NCI-H2196 (cell line): ENCODE measurements at regions not wholly inside any gene's neighbourhood (a gene's known extent, or its start where the extent isn't known, plus 50 kb on each side); places are given as distances from the start of the nearest gene placed in this dataset.
"Not testable (repeated sequence)": the region's sequence is repeated elsewhere in the genome, so short reads cannot be mapped to it uniquely, and the experiment has no call there.

Source experiments
- DNase-seq: peaks from one replicate; lab custom pipeline; 2025; ENCODE audit not compliant: unreplicated experiment; lab: John Stamatoyannopoulos, UW

DNA sequence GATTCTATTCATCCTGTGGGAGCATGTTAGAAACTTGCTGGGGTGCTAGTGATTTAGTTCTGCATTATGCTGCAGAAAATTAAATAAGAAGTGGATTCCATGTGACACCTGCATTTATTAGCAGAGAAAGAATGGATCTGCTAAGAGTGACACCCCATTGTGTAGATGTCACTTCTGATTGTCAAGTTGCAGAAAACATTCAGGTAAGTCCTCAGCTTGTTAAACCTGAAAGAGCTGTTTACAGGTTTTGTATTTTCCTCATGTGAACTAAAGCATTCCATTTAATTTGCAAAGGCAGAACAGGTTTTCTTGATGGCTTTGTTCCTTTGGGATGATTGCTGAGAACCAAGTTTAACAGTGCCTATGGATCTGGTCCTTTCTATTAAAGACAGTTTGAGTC is 238.7 kb downstream of the ABCC12 start:
- no peak for DNase-seq

DNA sequence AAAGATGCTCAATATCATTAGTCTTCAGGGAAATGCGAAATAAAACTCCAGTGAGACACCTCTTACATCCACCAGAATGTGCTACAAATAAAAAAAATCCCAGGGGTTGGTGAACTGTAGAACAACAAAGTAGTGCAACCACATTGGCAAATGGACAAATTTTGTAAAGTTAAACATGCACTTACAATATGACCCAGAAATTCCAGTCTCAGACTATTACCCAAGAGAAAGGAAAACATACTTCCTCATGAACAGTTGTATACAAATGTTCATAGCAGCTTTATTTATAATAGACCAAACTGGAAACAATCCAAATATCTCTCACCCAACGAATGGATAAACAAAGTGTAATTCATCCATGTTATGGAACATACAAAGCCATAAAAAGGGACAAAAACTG is 239.5 kb downstream of the ABCC12 start:
- DNase-seq: no peak

DNA sequence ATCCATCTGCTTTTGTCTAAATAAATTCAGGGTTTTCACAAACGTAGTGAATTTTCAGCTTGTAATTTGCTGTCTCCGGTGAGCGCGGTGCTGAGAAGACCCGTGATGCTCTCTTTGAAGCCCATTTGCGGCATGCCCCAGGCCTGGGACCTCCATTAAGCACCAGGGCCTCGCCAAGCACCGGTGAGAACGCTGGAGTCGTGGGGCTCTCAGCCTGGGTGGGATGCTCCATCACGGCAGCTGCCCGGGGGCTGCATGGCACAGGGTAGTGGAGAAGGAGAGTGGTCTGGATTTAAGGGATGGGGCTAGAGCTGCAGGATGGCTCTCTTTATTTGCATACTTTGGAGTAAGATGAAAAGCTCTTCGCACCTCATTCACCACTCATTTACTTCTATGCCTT is 248.7 kb downstream of the ABCC12 start:
- no peak for DNase-seq

DNA sequence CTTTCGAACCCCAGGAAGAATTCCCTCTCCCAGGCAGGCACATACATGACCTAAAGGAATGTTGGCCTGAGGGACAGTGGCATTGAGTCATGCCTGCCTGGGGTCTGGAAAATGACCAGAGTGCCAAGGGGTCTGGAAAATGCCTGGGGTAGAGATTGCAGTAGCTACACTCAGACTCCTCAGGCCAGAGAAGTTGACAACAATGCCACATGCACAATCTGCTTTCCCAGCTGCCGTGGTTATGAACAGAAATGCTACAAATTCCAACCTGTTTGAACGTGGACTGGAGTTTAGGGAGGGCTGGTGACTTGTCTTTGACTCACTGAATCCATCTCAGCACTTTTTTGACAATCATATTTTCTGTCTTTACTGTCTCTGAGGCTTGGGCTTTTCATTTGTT is 250.0 kb downstream of the ABCC12 start:
- no peak for DNase-seq

DNA sequence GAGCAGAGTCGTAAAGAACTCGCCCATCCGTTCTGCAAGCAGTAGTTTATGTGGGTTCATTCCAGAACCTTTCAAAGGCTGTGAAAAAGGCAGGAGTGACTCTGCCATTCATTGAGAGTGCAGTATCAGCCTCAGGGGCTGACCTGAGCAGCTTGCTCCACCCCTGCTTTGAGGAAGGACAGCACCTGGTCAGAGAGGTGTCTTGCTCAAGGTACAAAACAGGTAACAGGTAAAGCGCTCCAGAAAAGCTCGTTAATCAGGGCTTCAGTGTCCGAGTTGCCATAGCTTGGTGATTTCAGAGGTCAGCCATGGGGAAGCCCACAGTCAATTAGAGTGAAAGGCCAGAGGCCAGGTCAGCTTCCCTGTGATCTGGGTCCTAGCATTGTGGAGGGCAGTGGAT is 251.1 kb downstream of the ABCC12 start:
- DNase-seq: no peak

DNA sequence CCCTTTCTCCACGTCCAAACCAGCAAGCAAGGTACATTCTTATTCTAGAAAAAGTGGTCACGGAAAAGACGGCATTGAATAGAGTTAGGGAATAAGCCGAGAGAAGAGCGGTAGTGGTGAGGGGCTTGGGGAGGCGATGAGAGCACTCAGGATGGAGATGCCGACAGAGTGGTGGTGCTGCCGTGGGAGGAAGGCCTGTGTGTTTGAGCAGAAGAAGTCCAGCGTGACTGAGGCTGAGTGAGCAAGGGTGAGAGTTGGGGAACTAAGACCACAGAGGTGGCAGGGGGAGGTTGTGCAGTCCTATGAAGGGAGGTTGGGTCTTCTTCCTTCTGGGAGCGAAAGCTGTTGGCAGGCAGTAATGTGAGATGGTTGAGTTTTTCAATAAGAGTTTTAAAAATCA is 252.3 kb downstream of the ABCC12 start:
- DNase-seq: no peak

DNA sequence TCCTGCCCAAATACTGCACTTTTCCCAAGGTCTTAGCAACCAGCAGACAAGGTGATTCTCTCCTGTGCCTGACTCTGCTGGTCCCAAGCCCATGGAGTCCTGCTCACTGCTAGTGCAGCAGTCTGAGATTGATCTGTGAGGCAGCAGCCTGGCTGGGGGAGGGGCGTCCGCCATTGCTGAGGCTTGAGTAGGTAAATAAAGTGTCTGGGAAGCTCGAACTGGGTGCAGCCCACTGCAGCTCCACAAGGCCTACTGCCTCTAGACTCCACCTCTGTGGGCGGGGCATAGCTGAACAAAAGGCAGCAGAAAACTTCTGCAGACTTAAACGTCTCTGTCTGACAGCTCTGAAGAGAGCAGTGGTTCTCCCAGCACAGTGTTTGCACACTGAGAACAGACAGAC is 258.7 kb downstream of the ABCC12 start:
- DNase-seq: not testable (repeated sequence)

DNA sequence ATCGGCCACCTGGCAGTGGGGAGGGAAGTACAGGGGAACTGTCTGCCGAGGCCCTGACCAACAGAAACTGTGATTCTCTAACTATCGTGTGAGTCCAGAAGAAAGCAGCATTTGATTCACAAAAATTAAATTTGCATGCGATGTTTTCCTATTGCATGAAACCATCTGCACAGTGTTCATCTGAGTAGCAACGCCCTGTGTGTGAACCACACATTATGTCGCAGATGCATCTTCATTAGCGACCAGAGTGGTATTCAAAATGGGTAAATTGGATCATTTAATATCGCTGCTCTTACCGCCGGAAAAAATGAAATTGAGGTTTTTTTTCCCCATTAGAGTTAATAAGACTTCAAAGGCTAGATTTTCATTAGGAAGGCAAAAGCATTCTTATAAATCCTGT is 260.6 kb downstream of the ABCC12 start:
- no peak for DNase-seq

DNA sequence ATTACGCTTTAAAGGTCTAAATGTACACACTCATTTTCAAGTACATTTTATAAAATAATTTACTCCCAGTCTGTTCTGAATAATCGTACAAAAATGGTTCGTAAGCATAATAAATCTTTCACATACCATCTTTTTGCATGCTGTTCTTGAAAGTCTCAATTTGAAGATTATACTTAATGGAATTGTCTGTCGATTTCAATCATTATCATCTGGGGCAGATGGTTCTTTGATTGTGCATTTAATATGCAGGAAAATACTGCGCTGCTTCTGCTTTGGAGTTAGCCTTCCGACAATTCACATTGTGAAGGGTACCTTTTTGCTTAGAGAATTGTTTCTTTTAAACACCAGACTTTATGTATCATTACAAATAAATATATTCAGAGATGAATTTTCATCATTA is 262.8 kb downstream of the ABCC12 start:
- no peak for DNase-seq

DNA sequence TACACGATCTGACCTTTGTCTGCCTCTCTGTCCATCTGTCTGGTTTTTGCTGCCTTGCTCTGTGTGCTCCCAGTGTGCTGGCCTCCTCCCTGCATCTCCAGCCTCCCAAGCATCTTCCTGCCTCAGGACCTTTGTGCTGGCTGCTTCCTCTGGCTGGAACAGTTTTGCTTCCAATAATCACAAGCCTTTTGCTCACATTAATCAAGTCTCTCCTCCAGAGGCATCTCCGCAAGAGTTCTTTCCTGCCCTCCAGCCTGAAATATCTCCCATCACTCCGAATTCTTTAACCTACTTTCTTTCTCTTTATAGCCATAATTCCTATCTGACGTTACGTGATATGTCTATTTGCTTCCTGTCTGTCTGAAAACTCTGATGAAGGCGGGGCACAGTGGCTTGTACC is 267.1 kb downstream of the ABCC12 start:
- no peak for DNase-seq

DNA sequence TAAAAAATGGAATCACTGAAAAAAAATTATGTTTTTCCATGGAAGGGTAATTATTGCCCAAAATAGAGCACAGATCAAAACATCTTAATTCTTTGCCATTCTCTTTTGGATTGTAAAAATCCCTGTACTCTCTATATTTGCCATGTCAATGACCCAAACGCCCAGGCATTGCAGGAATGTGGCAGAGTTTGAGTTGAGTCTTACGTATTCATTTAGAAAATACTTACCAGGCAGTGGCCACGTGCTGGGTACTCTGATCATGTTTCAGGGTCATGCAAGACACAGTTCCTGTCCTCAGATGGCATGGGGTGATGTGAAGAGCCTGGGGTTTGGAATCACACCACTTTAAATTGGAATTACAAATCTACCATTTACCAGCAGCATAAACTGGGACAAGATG is 267.7 kb downstream of the ABCC12 start:
- DNase-seq: no peak

DNA sequence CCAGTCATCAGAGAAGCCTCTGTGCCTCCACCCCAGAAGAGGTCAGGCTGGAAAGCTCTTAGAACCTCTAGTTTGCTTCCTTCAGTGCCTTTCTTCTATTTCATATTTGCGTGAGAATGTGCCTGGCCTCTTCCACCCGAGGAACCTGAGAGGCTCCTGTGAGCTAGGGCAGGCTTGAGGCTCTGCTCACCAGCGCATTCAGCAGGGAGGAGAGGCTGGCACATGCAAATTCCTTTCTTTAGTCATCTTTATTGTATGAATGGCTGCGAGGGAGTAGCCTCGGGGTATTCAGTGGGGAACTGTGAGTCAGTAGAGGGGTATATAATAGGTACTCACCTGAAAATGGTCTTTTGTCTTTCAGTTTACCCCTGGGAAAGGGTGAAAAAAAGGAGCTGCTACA is 268.3 kb downstream of the ABCC12 start:
- DNase-seq: no peak

DNA sequence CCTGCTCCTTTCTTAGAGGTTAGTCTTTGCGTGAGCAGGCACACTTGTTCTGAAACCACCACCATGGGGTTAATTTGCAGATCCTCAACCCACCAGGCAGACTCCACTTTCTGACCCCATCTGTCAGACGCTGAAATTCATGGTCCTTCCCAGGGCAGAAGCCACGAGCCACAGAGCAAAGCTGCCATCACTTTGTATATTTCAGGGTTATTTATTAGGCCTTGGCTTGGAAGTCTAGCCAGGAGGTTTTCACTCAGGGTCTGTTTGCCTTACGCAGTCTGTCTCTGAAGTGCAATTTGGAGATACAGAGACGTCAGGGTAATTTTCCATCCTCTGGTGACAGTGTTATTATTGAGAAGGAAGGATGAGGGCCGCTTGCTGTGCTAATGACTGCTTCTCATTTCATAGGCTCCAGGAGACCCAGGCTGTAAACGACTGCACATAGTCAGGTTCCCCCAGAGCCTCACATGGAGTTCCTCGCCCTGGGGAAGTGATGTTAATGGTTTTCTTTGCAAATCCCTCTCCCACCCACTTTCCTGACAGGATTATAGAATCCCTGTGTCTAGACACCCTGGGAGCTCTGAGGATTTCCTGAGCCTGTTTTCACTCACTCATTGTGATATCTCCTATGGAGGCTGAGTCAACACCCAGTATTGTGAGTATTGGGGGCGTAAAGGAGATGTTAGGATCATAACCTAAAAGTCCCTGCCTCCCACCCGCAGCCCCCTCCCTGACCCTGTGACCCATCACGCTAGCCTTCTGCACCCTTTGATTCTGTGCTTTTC is 269.0 kb downstream of the ABCC12 start:
- no peak for DNase-seq

DNA sequence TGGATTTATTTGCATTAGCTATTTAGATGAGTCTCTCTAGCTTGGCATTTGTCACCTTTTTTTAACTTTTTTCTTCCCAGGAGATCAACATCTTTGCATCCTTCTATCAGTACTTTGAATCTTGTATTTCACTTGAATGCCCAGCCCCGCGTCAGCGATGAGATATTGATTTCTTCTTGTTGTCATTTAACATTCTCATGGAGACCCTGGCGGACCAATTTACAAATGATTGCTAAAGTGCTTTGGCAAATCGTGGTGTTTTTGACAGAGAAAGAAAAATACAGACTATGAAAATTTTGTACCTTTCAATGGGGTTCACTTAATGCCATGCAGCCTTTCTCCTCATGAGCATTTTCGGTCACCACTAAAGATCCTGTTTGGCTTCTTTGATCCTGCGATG is 269.7 kb downstream of the ABCC12 start:
- DNase-seq: no peak

DNA sequence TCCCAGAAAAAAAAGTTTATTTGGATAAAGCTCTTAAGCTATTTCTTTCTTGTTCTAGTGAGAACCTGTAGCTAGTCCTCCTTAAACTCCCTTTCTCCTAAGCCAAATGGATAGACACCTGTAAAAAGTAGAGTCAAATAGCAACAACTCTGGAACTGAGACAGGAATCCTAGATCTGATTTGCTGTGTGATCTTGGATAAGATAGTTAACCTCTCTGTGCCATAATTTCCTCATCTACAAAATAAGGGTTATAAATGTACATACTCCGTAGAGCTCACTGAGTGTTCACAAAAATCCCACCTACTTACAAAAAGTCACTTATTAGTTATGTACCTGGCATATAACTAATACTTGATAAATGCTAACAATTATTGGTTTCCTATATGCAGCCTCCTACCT is 270.3 kb downstream of the ABCC12 start:
- DNase-seq: no peak

DNA sequence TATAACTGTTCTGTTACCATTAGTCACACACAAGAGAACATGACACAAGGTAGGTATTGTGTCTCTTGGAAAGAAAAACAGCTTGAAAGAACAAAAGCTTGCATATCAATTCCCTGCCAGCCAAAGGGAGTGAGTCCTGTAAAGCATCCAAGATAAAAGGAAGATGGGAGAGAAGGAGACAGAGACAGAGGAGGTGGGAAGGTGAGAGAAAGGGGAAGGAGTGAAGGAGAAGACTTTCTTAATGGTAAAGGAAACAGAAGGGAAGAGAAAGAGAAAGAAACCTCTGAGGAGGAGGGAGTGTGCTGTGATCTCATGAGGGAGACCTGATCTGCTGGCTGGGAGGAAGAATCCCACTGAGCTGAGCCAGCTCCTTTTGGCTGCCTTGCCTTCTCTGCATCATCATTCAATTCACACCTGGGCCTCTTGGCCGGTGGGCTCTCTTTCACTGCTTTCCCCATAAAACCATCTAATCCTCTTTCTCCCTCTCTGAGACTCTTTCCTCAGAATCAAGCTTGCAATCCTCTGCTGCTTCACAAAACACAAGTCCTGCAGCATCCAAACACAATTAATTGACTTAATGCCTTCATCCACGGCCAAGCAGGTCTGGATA is 271.6 kb downstream of the ABCC12 start:
- DNase-seq: no peak

DNA sequence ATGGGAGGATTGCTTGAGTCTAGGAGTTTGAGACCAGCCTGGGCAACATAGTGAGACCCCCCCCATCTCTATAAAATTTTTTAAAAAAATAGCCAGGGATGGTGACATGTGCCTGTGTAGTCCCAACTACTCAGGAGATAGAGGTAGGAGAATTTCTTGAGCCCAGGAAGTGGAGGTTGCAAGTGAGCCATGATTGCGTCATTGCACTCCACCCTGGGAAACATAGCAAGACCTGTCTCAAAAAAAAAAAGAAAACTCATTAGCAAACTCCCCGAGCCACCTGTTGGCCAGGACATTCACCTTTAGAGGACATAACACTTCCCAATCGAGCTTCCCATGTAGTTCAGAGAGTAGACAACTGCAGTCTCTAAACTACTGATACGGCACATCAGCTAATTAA is 274.2 kb downstream of the ABCC12 start:
- no peak for DNase-seq

DNA sequence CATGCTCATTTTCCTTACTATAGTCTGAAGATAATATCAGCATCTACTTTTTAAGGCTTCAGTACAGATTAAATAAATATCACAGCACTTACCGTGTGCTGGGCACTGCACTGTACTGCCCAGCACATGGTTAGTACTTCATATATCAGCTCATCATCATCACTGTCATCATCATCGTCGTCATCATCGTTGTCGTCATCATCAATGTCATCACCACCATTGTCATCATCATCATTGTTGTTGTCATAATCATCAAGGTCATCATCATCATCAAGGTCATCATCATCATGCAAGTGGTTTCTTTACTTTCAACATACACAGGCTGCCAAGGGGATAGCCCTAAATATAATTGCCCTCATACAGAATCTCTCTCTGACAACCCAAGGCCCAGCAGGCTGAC is 275.1 kb downstream of the ABCC12 start:
- no peak for DNase-seq

DNA sequence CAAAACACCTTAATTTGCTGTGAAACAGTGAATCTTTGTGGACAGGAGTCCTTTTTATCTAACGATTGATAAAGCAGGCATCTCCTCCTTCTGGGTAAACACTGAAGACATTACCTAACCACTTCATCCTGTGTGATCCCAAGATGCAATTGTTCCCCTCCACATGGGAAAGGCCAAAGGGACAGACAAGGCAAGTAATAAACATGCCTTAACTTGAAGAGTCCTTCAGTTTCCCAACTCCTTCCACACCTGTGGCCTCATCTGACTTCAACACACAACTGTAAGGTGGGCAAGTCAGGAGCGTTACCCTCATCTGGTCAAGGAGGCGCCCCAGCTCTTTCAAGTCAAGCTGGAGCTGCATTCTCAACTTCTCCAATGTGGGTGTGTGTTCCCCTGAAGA is 278.6 kb downstream of the ABCC12 start:
- DNase-seq: no peak

DNA sequence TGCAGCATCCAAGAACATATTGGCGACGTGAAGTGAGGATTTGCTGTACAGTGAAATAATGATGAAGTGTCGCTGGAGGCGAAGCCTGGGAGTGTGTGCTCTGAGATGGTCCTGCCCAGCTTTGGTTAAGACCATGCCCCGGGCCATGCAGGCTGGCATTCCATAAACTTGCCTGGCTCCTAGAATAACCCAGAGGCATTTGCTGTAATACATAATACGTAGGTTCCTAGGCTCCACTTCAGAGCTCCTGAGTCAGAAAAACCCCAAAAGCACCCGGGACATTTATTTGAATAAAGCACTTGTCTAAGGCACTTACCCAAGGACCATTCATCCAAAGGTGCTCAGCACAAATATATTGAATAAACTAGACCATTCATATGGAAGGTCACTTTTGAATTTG is 279.3 kb downstream of the ABCC12 start:
- DNase-seq: no peak

DNA sequence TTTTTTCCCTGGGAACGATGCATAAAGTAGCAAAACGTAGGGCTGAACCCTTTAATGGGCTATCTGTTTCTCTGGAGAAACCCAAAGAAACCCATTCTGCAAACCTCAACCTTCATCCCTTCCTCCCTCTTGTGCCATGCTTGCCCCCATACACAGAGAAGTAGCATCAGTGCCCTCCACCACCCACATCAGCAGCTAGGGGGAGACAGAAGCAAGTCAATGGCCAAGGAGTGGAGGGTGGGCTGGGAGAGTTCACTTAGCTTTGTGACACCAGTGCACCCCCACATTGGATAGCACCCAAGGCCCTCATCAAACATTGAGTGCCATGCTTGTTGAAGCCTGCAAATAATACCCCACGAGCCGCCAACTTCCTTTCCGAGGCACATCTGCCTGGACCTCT is 282.4 kb downstream of the ABCC12 start:
- DNase-seq: no peak

DNA sequence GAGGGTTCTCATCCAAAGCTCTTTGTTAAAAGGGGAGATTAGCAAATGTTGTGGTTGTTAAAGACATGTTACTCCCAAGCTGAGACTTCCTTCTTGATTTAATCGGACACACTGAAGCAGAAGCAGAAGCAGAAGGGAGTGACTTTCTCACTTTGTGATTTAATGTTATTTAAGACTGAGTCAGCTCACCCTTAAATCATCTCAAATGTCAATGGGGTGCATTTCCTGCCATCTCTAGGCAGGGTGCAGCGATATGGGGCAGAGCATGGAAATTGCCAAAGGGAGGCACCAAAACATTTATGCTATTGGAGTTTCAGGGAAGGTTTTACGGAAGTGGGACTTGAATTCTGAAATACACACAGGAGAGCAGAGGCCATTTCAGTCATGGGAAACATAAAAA is 283.6 kb downstream of the ABCC12 start:
- DNase-seq: no peak

DNA sequence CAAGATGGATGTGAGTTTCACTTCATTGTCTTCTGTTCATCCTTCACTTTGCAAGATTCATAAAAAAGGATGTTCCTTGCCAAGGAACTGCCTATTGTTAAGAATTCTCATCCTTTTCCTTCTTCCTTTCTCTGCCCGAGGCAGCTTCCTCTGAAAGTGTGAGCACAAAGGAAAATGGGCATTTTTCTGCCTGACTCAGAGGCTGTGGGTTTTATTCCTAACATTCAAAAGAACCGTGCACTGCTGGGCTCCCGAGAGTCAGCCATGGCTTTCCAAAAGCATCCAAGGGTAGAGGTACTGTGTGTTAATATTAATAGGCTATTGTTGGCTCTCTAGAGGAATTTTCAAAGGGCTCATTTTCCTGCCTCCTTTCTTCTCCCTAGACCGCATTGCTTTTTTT is 289.4 kb downstream of the ABCC12 start:
- DNase-seq: no peak
